GM12875 (cell line): ENCODE measurements at regions not wholly inside any gene's neighbourhood (a gene's known extent, or its start where the extent isn't known, plus 50 kb on each side); places are given as distances from the start of the nearest gene placed in this dataset.

Experiments
- H3K4me3 ChIP-seq: one replicate; pipeline ENCODE4 v1.5.1; 2011; ENCODE audit warnings: low read depth, low read length, control low read depth
- TF ChIP-seq, protein P1 (sequence below): IDR thresholded peaks from 2 replicates; pipeline ENCODE4 v1.5.1; 2011; ENCODE audit warnings: low read depth, mild to moderate bottlenecking, control low read depth, inconsistent platforms, low read length, moderate library complexity, borderline replicate concordance; ENCODE audit not compliant: insufficient read depth

GRCh38 chr9:107136296-107136695 lies 146.8 kb upstream of the RAD23B start:
- H3K4me3 ChIP-seq: no peak overlapping the region
- TF ChIP-seq, protein P1, sequence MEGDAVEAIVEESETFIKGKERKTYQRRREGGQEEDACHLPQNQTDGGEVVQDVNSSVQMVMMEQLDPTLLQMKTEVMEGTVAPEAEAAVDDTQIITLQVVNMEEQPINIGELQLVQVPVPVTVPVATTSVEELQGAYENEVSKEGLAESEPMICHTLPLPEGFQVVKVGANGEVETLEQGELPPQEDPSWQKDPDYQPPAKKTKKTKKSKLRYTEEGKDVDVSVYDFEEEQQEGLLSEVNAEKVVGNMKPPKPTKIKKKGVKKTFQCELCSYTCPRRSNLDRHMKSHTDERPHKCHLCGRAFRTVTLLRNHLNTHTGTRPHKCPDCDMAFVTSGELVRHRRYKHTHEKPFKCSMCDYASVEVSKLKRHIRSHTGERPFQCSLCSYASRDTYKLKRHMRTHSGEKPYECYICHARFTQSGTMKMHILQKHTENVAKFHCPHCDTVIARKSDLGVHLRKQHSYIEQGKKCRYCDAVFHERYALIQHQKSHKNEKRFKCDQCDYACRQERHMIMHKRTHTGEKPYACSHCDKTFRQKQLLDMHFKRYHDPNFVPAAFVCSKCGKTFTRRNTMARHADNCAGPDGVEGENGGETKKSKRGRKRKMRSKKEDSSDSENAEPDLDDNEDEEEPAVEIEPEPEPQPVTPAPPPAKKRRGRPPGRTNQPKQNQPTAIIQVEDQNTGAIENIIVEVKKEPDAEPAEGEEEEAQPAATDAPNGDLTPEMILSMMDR: no peak

- H3K4me3 ChIP-seq: no peak overlapping the region
Observed at GRCh38 chr9:107137495-107138202, 145.4 kb upstream of the RAD23B start.

GRCh38 chr9:107138261-107138992 lies 144.7 kb upstream of the RAD23B start:
- TF ChIP-seq, protein P1: no peak

More at GRCh38 chr9:107137495-107138202, 145.4 kb upstream of the RAD23B start:
- TF ChIP-seq, protein P1: peak; percentile 65

DNA sequence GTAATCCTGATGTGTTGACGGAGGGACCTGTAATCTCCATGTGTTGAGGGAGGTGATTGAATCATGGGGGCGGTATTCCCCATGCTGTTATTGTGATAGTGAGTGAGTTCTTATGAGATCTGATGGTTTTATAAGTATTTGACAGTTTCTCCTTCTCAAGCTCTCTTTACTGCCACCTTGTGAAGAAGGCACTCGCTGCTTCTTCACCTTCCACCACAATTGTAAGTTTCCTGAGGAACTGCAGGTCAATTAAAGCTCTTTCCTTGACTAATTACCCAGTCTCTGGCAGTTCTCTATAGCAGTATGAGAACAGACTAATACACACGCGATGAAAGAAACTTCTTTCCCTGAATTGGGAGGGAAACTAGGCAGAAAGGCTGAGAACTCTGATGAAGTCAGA lies 141.1 kb upstream of the RAD23B start:
- no peak overlapping the region for H3K4me3 ChIP-seq
- TF ChIP-seq, protein P1: peak; percentile 12; the same call in 1 of the 2 replicates

More at GRCh38 chr9:107138261-107138992, 144.7 kb upstream of the RAD23B start:
- no peak overlapping the region for H3K4me3 ChIP-seq

DNA sequence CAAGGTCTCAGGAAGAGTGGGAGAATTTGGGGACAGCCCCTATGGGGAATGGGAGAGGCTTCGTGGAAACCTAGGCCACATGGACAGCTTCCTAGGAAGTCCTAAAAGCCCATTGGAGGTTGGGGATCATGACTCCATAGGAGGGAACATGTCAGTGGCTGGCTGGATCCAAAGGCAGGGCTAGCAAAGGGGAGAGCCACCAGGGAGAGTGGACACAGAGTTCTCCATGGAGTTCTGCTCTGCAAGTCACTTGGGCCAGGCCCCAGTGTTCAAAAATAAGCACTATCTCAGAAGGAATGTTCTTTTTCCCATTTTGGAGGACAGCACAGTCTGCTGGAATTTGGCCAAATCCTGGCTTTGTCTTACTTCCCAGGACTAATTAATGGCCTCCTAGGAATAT lies 140.6 kb upstream of the RAD23B start:
- TF ChIP-seq, protein P1: no peak
- H3K4me3 ChIP-seq: no peak overlapping the region

DNA sequence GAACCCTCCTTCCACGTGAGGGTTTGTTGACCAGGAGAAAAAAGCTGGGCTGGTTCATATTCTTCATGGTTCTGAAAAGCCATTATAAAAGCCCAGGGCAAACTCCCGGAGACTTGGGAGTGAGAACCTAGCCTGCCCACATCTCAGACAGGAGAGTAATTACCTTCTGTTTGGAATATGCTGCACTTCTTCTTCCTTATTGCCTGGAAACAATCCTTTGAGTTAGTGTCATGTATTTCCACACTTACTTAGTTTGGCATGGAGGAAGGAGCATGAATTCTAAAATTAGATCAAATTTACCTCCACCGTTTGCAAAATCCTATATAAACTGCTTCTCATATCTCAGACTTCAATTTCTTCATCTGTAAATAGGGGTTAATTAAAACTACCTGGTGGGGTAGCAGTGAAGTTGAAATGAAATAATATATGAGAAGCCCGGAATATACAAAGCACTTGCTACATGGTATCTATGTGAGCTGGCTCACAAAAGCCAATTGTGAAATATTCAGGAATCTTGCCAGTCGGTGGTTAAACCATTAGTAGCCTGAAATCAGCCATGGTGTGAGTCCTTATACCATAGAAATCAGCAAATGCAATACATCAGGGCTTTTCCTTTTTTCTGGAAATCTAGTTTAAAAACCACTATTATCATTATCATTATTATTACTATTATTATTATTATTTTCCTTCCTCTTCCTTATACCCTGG lies 140.0 kb upstream of the RAD23B start:
- TF ChIP-seq, protein P1: no peak
- no peak overlapping the region for H3K4me3 ChIP-seq
